AG09319 (cell line): ENCODE measurements at regions not wholly inside any gene's neighbourhood (a gene's known extent, or its start where the extent isn't known, plus 50 kb on each side); places are given as distances from the start of the nearest gene placed in this dataset.

Experiments
- DNase-seq: peaks from one replicate; pipeline ENCODE4 v3.0.0-alpha.2; 2010; ENCODE audit warnings: low read depth; ENCODE audit errors: extremely low read depth
- TF ChIP-seq, protein P1 (sequence below): IDR thresholded peaks from 2 replicates; pipeline ENCODE4 v1.5.1; 2011; ENCODE audit warnings: low read depth, mild to moderate bottlenecking, inconsistent platforms, low read length, moderate library complexity

DNA sequence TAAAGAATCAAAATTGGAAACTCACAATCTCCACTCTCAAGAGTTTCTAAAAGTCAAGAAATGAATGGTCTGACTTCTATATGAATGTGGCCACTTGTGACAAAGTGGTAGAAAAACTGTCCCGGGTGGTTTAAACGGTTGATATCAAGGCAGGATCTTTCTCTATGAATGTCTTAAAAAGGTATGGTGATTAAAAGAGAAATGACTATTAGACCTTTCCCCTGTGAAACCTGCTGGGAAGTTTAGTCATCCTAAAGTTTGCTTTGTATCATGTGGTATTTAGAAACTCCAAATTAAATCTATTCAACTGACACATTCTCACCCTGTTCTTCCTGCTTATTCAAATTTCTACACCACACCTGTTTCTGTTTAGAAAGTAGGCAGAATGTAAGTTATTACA, 492.5 kb downstream of the XPNPEP1 start:
- TF ChIP-seq, protein P1, sequence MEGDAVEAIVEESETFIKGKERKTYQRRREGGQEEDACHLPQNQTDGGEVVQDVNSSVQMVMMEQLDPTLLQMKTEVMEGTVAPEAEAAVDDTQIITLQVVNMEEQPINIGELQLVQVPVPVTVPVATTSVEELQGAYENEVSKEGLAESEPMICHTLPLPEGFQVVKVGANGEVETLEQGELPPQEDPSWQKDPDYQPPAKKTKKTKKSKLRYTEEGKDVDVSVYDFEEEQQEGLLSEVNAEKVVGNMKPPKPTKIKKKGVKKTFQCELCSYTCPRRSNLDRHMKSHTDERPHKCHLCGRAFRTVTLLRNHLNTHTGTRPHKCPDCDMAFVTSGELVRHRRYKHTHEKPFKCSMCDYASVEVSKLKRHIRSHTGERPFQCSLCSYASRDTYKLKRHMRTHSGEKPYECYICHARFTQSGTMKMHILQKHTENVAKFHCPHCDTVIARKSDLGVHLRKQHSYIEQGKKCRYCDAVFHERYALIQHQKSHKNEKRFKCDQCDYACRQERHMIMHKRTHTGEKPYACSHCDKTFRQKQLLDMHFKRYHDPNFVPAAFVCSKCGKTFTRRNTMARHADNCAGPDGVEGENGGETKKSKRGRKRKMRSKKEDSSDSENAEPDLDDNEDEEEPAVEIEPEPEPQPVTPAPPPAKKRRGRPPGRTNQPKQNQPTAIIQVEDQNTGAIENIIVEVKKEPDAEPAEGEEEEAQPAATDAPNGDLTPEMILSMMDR, result no peak
- DNase-seq, result no peak

DNA sequence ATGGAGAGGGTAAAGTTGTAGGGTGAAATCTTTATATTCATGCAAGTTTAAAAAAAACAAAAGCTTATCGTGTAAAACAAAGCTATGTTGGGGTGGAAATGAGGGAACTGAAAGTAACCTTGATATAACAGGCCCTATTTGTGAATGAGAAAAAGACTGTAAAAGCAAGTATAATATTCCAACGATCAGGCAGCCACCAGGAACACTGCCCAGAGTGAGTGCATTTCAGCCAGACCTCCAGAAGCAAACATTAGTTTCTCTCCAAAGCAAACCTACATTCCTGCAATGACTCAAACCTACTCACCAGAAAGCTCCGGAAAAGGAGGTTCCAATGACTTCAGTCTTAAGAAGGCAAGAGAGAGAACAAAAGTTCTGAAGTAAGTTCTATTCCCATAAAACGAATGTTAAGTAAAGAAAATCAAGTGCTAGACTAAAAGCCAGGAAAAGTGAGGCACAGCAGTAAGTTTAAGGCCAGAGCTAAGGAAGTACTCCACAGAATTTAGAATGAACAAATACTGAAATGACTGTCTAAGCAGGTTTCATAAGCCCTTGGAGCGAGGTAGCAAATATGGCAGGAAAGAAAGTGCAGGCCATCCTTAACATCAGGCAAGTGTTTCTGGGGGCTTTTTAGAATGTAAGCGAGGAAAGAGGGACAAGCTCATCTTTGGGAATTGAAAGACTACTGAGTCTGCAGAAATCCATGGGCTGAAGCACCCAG, 493.1 kb downstream of the XPNPEP1 start:
- DNase-seq, result no peak
- TF ChIP-seq, protein P1, result no peak

- TF ChIP-seq, protein P1, result no peak
- no peak for DNase-seq
These were observed 494.4 kb downstream of the XPNPEP1 start for GRCh38 chr10:109428775-109429491.

DNA sequence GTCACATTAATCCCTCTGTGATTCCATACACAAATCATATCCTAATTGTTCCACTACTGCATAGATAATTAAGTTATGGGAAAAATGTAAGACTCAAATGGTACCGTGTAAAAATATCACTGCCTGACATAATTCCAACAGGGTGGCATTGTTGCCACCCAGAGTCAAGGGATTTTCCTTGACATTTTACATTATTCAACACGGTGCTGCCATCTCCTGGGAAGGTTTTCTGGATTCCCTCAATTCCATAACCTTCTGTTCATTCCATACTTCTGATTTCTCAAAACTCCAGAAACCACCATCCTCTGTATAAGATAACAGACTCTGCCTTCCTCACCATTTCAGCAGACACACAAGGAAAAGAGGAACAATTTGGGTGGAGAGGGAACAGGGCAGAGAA, 495.9 kb downstream of the XPNPEP1 start:
- TF ChIP-seq, protein P1, result no peak; the same call in 1 of the 2 replicates
- DNase-seq, result no peak

DNA sequence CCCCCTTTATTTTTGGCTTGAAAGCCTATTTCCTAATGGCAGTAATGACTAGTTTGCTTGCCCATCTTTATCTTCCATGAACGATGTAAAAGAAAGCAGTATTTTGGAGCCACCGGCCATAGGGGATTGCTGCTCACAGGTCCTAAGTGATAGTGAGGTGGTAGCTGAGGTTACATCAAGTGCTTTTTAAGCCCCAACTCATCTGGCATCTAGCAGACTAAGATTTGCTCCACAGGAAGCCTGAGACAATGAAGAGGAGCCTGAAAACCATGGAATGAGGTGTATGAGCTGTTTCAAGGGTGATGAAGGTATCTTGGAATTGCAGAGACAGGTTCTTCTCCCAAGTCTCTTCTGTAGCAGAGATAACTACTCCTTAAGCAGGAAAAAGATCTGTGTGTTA, 496.3 kb downstream of the XPNPEP1 start:
- DNase-seq, result no peak
- TF ChIP-seq, protein P1, result no peak

DNA sequence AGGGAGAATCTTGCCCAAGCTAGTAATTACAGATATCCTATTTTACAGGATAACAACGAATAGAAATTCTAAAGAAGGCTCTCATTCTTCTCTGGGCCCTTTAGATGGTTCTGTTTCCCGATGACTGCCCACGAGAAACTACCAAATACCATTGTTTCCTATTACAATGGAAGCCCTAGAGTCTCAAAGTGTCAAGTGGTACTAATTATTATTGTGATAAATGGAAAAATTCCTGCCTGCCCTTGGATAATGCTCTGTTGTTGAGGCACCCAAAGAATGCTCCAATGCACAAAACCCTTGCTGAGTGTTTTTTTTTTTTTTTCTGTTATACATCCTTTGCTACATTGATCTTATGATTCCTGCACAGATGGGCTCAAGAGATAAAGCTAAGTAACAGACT, 504.5 kb downstream of the XPNPEP1 start:
- TF ChIP-seq, protein P1, result no peak
- DNase-seq, result no peak

DNA sequence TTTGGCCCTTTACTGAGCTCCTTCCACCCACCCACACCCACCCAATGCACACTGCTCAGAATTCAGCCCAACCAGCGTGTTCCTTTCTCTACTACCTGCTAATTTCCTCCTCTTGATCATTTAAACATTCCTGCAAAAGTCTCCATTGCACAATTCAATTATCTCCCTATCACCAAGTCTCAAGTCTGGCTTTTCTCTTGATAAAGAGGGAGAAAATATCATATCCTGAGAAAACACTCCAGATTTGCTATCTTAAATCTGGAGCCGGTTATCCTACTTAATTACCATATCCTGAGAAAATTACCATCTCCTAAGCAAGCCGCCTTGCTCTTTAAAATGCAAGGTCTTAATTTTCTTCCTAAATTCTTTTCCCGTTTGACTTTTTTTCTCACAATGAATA, 505.5 kb downstream of the XPNPEP1 start:
- TF ChIP-seq, protein P1, result no peak
- DNase-seq, result no peak
